HG03442 (cell line): ENCODE measurements at regions not wholly inside any gene's neighbourhood (a gene's known extent, or its start where the extent isn't known, plus 50 kb on each side); places are given as distances from the start of the nearest gene placed in this dataset.

ENCODE experiments used
- ATAC-seq: cut with Tn5 transposase; IDR thresholded peaks from one replicate; pipeline ENCODE4 v1.9.1; 2021; ENCODE audit warnings: mild to moderate bottlenecking, moderate library complexity; ENCODE audit not compliant: unreplicated experiment

DNA sequence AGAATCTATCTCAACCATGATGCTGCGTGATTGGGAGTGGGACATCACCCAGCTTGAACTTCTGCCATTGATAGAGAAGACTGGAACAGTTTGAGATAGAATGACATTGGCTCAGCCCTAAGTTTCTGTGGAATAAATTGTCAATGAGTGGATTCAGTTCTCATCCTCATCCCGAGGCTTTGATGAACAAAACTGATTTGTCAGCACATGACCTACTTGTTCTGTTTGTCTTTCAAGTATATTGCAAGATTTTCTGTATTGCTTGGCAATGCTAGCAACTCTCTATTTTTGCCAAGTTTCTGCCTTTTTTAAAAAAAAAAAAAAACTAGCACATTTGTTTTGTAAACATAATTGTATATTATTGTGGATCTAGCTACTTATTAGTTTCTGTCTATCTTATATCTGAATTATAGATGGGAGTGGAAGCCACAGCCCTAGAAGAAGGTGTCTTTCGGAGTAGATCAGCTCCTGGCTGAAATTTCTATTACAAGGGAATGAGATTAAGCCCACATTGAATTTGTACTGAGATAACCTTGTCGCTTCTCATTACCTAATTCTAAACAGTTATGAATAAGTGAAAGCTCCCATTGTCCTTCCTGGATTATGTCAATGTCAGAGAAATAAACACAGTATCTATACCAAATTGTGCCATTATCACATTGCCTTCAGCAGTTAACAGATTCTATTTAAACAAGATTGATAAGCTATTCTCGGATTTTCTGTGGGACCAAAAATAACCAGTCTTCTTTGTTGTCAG lies 166.1 kb downstream of the TNFSF13B start:
- ATAC-seq = no peak

GRCh38 chr13:108437496-108437895 lies 168.0 kb downstream of the TNFSF13B start:
- ATAC-seq = no peak

DNA sequence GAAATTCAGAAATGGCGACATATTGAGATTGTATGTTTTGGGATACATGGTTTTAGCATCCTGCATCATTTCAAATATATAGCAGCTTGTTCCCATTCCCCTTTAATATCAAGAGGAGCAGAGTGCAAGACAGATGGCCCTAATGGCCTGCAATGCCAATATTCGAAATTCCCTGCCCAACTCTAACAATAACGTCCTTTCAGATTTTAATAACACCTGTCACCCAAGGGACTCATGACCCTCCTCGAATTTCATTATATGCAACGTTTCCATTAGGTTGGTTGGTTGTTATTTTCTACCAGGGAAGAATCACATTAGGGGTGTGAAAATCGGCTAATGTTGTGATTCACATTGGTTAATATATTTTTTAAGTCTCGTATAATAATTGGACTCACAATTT lies 170.0 kb downstream of the TNFSF13B start:
- no peak for ATAC-seq

- ATAC-seq = no peak
Observed at GRCh38 chr13:108444448-108444847, 174.9 kb downstream of the TNFSF13B start.

DNA sequence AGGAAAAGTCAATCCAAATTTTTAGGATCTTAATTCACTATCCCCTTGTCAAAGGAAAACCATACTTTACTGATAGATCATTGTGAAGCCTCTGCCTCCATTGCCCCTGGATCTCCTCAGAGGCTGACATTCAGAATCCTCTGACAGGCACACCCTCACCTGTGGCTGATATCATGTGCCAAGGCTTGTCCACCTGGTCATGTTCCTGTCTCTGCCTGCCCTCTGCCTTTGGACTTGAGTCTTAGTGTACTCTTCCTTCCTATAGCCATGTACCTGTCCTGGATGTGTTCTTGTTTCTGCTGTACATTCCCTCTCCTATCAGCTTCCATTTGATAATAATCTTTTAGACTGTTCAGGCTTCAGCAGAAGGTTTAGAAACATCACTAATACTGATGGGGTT lies 179.4 kb downstream of the TNFSF13B start:
- no peak for ATAC-seq

DNA sequence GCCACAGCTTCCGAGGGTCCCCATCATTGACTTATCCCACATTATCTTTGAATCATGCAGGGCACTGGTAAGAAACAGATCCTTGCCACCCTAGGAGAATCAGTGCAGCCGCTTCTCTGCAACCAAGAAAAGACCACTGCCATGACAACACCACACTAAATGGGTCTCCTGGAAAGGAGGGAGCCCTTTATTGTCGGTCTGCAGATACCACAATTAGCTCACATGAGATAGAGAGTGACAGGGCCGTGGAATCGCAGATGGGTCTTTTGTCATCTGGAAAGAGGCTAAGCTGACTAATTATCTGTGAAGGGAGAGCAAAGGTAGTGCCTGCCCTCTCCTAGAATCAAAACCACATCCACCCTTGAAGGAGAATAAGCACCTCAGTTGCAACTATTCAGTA lies 178.3 kb upstream of the MYO16 start:
- no peak for ATAC-seq

DNA sequence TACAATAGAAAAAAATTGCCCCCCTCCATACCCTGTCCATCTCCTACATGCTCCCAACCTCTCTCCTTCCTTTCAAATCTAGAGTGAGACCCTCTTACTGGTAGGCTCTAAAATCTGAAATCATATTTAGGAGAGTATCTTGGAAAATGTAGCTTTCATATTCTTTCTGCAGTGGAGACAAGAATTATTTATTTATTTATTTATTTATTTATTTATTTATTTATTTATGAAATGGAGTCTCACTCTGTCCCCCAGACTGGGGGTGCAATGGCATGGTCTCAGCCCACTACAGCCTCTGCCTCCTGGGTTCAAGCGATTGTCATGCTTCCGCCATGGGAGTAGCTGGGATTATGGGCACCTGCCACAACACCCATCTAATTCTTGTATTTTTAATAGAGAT lies 174.1 kb upstream of the MYO16 start:
- ATAC-seq = no peak

GRCh38 chr13:108460043-108460442 lies 169.4 kb upstream of the MYO16 start:
- no peak for ATAC-seq

GRCh38 chr13:108460746-108461145 lies 168.7 kb upstream of the MYO16 start:
- no peak for ATAC-seq

DNA sequence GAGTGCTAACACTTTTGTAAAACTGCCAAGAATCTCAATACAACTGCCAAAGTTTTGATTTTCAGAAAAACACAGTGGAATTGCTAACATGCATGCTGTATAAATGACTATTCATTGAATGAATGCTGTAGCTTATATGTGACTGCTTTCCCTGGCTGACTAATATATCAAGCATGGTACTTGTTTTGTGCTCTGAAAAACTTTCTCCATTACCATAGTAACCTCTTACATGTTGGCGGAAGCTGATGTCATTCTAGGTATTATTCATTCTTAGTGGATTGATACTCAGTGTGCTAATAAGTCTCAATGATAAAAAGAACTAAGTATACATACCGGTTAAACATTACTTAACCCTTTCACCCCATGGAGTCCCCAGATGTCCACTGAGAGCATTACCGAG lies 166.1 kb upstream of the MYO16 start:
- ATAC-seq = peak; percentile 52

DNA sequence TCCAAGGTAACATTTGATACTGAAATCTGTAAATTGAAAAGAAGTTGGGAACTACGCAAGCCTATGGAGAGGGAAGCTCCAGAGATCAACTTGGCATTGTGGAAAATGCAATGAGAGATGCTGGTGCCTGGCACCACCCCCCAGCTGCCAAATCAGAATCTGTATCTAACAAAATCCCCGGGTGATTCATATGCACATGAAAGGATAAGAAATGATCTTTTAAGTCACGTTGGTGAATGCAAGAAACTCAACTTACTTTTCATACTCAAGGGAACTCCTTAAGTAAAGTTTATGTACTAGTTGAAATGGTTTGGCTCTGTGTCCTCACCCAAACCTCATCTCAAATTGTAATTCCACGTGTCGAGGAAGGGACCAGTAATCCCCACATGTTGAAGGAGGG lies 158.5 kb upstream of the MYO16 start:
- no peak for ATAC-seq

DNA sequence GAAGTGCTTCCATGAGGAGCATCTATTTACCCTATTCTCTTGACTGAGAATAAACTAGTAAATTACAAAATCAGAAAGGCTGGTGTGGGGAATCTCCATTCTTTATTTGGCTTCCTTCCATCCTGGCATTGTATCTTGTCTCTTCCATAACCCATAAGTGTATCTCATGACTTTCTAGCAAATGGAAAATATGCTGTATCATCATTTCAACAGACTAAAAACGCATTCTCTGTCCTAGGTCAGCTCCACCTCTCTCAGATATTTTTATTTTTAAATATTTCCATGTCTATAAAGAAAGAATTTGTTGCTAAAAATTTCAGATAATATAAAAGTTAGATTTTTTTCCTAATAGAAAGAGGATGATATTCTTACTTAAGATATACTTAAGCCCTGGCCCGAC lies 154.2 kb upstream of the MYO16 start:
- no peak for ATAC-seq

- ATAC-seq = no peak
Observed at GRCh38 chr13:108477376-108477775, 152.0 kb upstream of the MYO16 start.

DNA sequence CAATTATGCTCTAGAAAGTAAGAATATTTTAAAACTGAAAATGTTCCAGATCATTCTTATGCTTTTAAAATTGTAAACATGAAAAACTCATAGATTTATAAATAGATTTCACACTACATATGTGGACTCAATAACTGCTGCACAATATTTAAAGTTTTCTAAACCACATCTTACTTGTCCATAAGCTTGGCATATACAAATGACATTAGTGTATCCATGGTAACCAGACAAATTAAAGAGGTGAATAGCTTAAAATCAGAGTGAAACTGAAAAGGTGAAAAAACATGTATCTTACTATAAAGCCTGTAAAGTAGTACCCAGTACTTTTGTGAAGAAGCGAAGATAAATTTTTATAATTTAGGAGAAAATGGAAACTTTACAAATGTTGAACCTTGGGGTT lies 151.2 kb upstream of the MYO16 start:
- ATAC-seq = no peak

DNA sequence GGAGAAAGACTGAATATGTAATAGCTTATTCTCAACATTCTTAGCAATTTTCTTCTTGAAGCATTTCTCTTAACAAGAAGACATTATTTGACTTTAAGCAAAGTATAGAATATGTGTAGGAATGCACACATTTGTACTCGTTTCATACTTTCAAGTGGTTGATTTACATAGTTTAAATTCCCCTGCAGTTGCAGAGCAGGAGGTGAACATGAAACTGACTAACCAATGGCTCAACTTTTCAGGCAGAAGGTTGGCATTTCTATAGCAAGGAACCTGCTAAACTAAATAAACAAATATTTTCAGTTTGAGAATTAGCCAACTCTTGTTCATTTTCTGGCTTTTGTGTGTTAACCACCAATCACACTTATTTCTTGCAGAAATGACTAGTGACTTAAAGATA lies 145.4 kb upstream of the MYO16 start:
- no peak for ATAC-seq

GRCh38 chr13:108486096-108486495 lies 143.3 kb upstream of the MYO16 start:
- ATAC-seq = no peak

GRCh38 chr13:108494991-108495645 lies 134.3 kb upstream of the MYO16 start:
- ATAC-seq = no peak

- ATAC-seq = no peak
Observed at GRCh38 chr13:108495646-108496361, 133.6 kb upstream of the MYO16 start.

GRCh38 chr13:108496362-108497210 lies 132.8 kb upstream of the MYO16 start:
- ATAC-seq = no peak

DNA sequence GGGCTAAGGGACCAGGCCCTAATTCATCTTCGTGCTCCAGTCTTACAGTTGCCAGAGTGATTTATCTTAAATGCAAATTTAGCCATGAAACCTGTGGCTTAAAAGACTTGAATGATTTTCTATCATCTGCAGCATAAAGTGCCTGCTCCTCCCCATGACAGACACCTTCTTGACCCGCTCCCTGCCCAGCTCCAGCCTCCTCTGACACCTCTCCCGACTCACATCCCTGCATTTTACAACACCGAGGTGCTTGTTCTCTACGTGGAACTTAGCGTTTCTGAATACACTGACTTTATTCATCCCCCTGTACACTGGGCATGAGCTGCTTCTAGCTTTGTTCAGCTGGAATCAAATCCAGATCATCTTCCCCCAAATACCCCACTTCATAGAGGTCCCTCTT lies 128.7 kb upstream of the MYO16 start:
- no peak for ATAC-seq

DNA sequence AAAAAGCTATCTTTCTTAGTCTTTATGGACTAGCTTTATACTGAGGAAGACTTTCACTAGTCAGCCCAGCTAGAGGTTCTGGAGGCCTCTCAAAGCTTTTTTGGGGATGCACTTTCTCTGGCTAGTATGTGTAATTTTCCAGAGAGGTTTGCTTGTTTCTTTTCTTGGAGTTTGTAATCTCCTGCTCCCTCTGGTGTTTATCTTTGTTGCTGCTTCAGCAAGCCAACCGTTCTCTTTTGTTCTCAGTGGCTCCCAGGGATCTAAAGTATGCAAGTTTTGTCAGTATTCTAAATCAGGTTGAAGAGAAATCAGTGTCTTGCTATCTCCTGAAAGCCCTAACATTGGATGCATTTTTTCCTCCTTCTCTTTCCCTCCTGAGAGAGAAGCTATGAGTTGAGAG lies 121.1 kb upstream of the MYO16 start:
- ATAC-seq = no peak
